HG03039 (cell line): ENCODE measurements at regions not wholly inside any gene's neighbourhood (a gene's known extent, or its start where the extent isn't known, plus 50 kb on each side); places are given as distances from the start of the nearest gene placed in this dataset.

Experiments
- ATAC-seq: cut with Tn5 transposase; IDR thresholded peaks from one replicate; pipeline ENCODE4 v1.9.1; 2021; ENCODE audit warnings: mild to moderate bottlenecking, moderate library complexity; ENCODE audit not compliant: unreplicated experiment

DNA sequence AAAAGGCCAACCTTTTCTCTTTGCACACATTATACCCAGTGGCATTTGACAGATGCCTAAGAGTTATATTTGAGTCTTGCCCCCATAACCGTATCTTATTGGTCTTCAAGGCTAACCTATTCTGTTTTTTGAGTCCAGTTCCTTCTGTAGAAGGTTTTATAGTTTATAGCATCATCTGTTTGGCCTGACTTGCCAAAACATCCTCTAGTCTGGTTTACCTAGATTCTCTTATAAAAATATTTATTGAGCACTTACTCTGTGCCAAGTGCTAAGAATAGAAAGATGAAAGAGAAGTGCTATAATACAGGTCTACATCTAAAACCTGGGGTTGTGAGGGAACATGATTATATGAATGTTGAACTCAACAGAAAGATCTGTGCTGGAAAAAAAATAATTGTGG is 55.9 kb upstream of the PIP4K2A start:
- no peak for ATAC-seq

DNA sequence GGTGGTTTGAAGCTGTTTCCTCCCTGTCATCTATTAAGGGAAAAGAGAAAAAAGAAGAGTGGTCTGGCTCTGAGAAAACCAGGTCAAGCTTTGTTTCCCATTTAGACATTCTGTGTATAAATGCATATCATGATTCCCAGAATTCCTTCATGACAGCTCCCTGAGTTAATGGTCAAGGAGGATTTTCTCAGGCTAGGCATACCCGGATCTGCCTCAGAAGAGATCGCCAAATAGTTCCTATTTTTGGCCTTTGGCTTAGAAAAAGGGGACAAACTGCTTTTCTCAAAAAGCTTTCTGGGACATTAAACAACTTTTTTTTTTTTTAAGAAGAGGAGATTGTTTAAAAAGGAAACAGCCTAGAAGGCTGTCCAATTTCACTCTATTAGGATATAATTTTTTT is 53.5 kb upstream of the PIP4K2A start:
- ATAC-seq: no peak

GRCh38 chr10:22766693-22767092 is 52.3 kb upstream of the PIP4K2A start:
- ATAC-seq: no peak

GRCh38 chr10:22765660-22766547 is 51.5 kb upstream of the PIP4K2A start:
- peak; percentile 61 for ATAC-seq

GRCh38 chr10:22764639-22765038 is 50.3 kb upstream of the PIP4K2A start:
- ATAC-seq: no peak
